DND-41 (cell line): ENCODE measurements at regions not wholly inside any gene's neighbourhood (a gene's known extent, or its start where the extent isn't known, plus 50 kb on each side); places are given as distances from the start of the nearest gene placed in this dataset.

Experiments
- CTCF ChIP-seq: IDR thresholded peaks from 2 replicates; pipeline ENCODE4 v1.5.1; 2012; ENCODE audit warnings: borderline replicate concordance, low read length, moderate library complexity, mild to moderate bottlenecking; ENCODE audit not compliant: poor library complexity, severe bottlenecking; ENCODE audit errors: extremely low read depth
- EZH2 ChIP-seq: IDR thresholded peaks from 3 replicates; pipeline ENCODE4 v1.6.1; 2012; ENCODE audit warnings: borderline replicate concordance, low read depth, mild to moderate bottlenecking, moderate library complexity, low read length, inconsistent platforms; ENCODE audit not compliant: severe bottlenecking

GRCh38 chr6:156487877-156488276, 289.3 kb upstream of the ARID1B start:
- no peak for TF ChIP-seq CTCF
- TF ChIP-seq EZH2: no peak
